K562 (cell line): ENCODE measurements at regions not wholly inside any gene's neighbourhood (a gene's known extent, or its start where the extent isn't known, plus 50 kb on each side); places are given as distances from the start of the nearest gene placed in this dataset.

Source experiments
- MAZ ChIP-seq, 2 experiments: fragments of 450-650 bp in 1 of 2; sonication (generic) in 1 of 2; formaldehyde crosslinking; IDR thresholded peaks in 1 of 2; conservative IDR thresholded peaks in 1 of 2; 2 replicates each; pipeline versions ENCODE4 v1.4.0 to v1.5.0; 2020; ENCODE audit warnings: mild to moderate bottlenecking in 1 of 2, missing genetic modification reagents in 1 of 2
- NR3C1 ChIP-seq: sonication (generic); formaldehyde crosslinking; IDR thresholded peaks from 2 replicates; pipeline ENCODE4 v1.8.1; 2022; ENCODE audit warnings: missing genetic modification reagents
- ZFP36 ChIP-seq: fragments of 150-350 bp; IDR thresholded peaks from 2 replicates; pipeline ENCODE4 v1.6.1; 2018; ENCODE audit warnings: low read length, low read depth; ENCODE audit not compliant: partially characterized antibody
- ZHX1 ChIP-seq: fragments of 150-350 bp; conservative IDR thresholded peaks from 2 replicates; pipeline ENCODE4 v1.6.1; 2014; ENCODE audit warnings: low read length
- ZNF175 ChIP-seq: fragments of 200-800 bp; sonication (Bioruptor generic); IDR thresholded peaks from 2 replicates; pipeline ENCODE4 v1.6.1; 2016; ENCODE audit warnings: low read depth, mild to moderate bottlenecking, missing genetic modification characterization, missing compliant biosample characterization
- TF ChIP-seq, protein P1 (sequence below), 2 experiments: fragments of 450-650 bp; formaldehyde crosslinking in 1 of 2; IDR thresholded peaks; 2 replicates each; pipeline versions ENCODE4 v1.4.0 to v1.6.1; 2014 to 2020; ENCODE audit warnings: mild to moderate bottlenecking in 2 of 2, borderline replicate concordance in 1 of 2, low read depth in 1 of 2
- TF ChIP-seq, protein P2 (sequence below), 3 experiments: IDR thresholded peaks in 2 of 3; conservative IDR thresholded peaks in 1 of 3; 2 replicates each; pipeline ENCODE4 v1.5.1; 2011 to 2012; ENCODE audit warnings: low read length in 3 of 3, mild to moderate bottlenecking in 3 of 3, control low read depth in 2 of 3, improper control_type of control experiment in 1 of 3, inconsistent platforms in 1 of 3, low read depth in 1 of 3, mixed read lengths in 1 of 3, moderate library complexity in 1 of 3; ENCODE audit not compliant: insufficient read depth in 2 of 3

DNA sequence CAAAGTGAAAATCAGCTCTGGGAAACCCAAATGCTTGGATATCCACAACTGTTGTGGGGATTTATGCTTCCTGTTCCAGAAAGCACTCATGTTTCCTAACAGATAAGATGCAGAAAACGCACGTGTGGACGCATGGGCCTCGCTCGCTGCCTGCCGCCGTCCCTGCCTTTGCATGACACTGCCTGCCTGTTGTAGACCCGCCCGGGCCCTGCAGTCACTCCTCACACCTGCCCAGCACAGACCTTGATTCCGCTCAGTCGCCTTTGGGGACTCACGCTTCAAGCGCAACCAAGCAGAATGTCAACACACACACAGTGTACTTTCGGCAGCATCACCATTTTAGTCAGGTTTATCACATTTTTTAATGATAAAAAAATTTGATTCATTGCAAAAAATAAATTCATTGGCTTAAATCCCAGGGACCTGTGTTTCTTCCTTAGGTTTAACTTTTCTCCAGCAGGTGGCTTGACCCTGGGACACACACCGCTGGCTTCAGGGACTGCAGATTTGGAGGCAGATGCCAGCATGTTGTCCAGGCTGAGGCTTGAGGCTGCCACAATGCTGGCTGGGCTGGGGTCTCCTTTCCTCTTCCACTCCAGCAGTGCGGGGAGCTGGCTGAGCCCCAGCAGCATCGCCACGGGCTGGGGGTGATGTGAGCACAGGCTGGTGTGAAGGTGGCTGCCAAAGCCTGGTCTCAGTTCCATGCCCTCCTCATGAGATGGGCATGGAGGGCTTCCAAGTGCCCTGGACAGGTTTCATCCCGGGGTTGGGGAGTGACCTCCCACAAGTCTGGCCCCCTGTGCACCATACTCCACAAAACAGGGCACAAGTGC is 416.9 kb upstream of the IRX4 start:
- no peak for TF ChIP-seq ZHX1
- no peak for TF ChIP-seq ZNF175
- no peak for TF ChIP-seq NR3C1 (CRISPR knock-in tag)
- TF ChIP-seq, protein P1, sequence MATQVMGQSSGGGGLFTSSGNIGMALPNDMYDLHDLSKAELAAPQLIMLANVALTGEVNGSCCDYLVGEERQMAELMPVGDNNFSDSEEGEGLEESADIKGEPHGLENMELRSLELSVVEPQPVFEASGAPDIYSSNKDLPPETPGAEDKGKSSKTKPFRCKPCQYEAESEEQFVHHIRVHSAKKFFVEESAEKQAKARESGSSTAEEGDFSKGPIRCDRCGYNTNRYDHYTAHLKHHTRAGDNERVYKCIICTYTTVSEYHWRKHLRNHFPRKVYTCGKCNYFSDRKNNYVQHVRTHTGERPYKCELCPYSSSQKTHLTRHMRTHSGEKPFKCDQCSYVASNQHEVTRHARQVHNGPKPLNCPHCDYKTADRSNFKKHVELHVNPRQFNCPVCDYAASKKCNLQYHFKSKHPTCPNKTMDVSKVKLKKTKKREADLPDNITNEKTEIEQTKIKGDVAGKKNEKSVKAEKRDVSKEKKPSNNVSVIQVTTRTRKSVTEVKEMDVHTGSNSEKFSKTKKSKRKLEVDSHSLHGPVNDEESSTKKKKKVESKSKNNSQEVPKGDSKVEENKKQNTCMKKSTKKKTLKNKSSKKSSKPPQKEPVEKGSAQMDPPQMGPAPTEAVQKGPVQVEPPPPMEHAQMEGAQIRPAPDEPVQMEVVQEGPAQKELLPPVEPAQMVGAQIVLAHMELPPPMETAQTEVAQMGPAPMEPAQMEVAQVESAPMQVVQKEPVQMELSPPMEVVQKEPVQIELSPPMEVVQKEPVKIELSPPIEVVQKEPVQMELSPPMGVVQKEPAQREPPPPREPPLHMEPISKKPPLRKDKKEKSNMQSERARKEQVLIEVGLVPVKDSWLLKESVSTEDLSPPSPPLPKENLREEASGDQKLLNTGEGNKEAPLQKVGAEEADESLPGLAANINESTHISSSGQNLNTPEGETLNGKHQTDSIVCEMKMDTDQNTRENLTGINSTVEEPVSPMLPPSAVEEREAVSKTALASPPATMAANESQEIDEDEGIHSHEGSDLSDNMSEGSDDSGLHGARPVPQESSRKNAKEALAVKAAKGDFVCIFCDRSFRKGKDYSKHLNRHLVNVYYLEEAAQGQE (IDR thresholded peaks at IDR 0.05; ENCODE audit: borderline replicate concordance), result no peak
- TF ChIP-seq, protein P1 (CRISPR knock-in tag; IDR thresholded peaks at IDR 0.05; ENCODE audit: low read depth), result no peak
- TF ChIP-seq MAZ (CRISPR knock-in tag; conservative IDR thresholded peaks at IDR 0.05 in 1 of 2, IDR thresholded peaks at IDR 0.05 in 1 of 2), result no peak
- no peak for TF ChIP-seq ZFP36
- TF ChIP-seq, protein P2, sequence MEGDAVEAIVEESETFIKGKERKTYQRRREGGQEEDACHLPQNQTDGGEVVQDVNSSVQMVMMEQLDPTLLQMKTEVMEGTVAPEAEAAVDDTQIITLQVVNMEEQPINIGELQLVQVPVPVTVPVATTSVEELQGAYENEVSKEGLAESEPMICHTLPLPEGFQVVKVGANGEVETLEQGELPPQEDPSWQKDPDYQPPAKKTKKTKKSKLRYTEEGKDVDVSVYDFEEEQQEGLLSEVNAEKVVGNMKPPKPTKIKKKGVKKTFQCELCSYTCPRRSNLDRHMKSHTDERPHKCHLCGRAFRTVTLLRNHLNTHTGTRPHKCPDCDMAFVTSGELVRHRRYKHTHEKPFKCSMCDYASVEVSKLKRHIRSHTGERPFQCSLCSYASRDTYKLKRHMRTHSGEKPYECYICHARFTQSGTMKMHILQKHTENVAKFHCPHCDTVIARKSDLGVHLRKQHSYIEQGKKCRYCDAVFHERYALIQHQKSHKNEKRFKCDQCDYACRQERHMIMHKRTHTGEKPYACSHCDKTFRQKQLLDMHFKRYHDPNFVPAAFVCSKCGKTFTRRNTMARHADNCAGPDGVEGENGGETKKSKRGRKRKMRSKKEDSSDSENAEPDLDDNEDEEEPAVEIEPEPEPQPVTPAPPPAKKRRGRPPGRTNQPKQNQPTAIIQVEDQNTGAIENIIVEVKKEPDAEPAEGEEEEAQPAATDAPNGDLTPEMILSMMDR (IDR thresholded peaks at IDR 0.05 in 2 of 3, conservative IDR thresholded peaks at IDR 0.05 in 1 of 3; ENCODE audit: insufficient read depth in 2 of 3, low read depth in 1 of 3, low read length in 3 of 3), result no peak
